Tibial nerve (tissue), 4 donors: ENCODE measurements at regions not wholly inside any gene's neighbourhood (a gene's known extent, or its start where the extent isn't known, plus 50 kb on each side); places are given as distances from the start of the nearest gene placed in this dataset.
A peak's percentile ranks its signal among the peaks of the same experiment; 100 is the strongest.
"Not testable (repeated sequence)": the region's sequence is repeated elsewhere in the genome, so short reads cannot be mapped to it uniquely, and the experiment has no call there.

Experiments
- DNase-seq, 2 donors: peaks; one replicate each; pipeline ENCODE4 v3.0.0-alpha.2; 2019; ENCODE audit warnings: low spot score in 2 of 2
- H3K27ac ChIP-seq, 4 donors: fragments of 200-600 bp; sonication (generic) in 3 of 4; one replicate each; pipeline ENCODE4 v1.5.1; 2017 to 2019; ENCODE audit warnings: mild to moderate bottlenecking in 1 of 4
- H3K27me3 ChIP-seq, 2 donors: fragments of 200-600 bp; sonication (generic) in 1 of 2; one replicate each; pipeline versions ENCODE4 v1.5.1 to v1.6.0; 2017 to 2019
- H3K36me3 ChIP-seq, 3 donors: fragments of 200-600 bp; sonication (generic); one replicate each; pipeline ENCODE4 v1.5.1; 2018 to 2019
- H3K4me1 ChIP-seq, 4 donors: fragments of 200-600 bp; sonication (generic) in 3 of 4; one replicate each; pipeline ENCODE4 v1.5.1; 2017 to 2019
- H3K4me3 ChIP-seq, 4 donors: fragments of 200-600 bp; sonication (generic) in 3 of 4; one replicate each; pipeline ENCODE4 v1.5.1; 2017 to 2019; ENCODE audit warnings: mild to moderate bottlenecking in 1 of 4, moderate library complexity in 1 of 4
- H3K9me3 ChIP-seq, 4 donors: fragments of 200-600 bp; sonication (generic) in 3 of 4; one replicate each; pipeline ENCODE4 v1.5.1; 2017 to 2019
- CTCF ChIP-seq, 5 experiments: fragments of 200-600 bp in 3 of 5; fragments of 450-650 bp in 2 of 5; sonication (generic) in 3 of 5; IDR thresholded peaks; one replicate each; pipeline ENCODE4 v1.5.1; 2016 to 2019; ENCODE audit warnings: antibody characterized with exemption in 5 of 5, mild to moderate bottlenecking in 3 of 5, moderate library complexity in 2 of 5
- EP300 ChIP-seq, 2 donors: sonication (generic); formaldehyde crosslinking; IDR thresholded peaks; one replicate each; pipeline ENCODE4 v1.6.1; 2017; ENCODE audit warnings: antibody characterized with exemption in 2 of 2, mild to moderate bottlenecking in 1 of 2
- POLR2A ChIP-seq, 2 donors: fragments of 450-650 bp; IDR thresholded peaks; one replicate each; pipeline ENCODE4 v1.6.1; 2017; ENCODE audit warnings: antibody characterized with exemption in 2 of 2, mild to moderate bottlenecking in 2 of 2, moderate library complexity in 2 of 2
- WGBS, 2 donors: methylation state at CpG; one replicate each; pipeline ENCODE4 v1.1.5; 2018; 5-methylcytosine and 5-hydroxymethylcytosine counted together

DNA sequence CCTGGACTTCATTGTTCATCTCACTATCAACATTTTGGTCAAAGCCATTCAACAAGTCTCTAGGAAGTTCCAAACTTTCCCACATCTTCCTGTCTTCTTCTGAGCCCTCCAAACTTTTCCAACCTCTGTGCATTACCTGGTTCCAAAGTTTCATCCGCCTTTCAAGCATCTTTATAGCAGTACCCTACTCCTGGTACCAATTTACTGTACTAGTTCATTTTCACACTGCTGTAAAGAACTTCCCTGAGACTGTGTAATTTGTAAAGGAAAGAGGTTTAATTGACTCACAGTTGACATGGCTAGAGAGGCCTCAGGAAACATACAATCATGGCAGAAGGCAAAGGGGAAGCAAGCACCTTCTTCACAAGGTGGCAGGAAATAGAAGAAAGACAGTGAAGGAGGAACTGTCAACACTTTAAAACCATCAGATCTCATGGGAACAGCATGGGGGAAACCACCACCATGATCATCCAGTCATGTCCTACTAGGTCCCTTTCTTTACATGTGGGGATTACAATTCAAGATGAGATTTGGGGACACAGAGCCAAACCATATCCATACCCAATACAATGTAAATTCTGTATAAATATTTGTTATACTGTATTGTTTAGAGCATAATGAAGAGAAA, 109.7 kb downstream of the C12orf75 start:
- H3K4me3 ChIP-seq: no peak overlapping the region
- no peaks in the 10 kb centered on the region for H3K27me3 ChIP-seq
- no peaks in the 10 kb centered on the region for H3K36me3 ChIP-seq
- TF ChIP-seq CTCF (IDR thresholded peaks at IDR 0.05) (no peak), POLR2A (IDR thresholded peaks at IDR 0.05) (no peak), EP300 (IDR thresholded peaks at IDR 0.05) (no peak)
- no peaks in the 10 kb centered on the region for H3K9me3 ChIP-seq
- H3K27ac ChIP-seq: no peak overlapping the region
- WGBS, 2 donors: 100% methylated on average over 1 of the region's 1 CpG
- DNase-seq: no peak
- no peaks in the 10 kb centered on the region for H3K4me1 ChIP-seq

GRCh38 chr12:105443802-105444652, 113.5 kb downstream of the C12orf75 start:
- DNase-seq: no peak
- TF ChIP-seq POLR2A (IDR thresholded peaks at IDR 0.05): no peak
- no peak for TF ChIP-seq CTCF (IDR thresholded peaks at IDR 0.05)
- no peak for TF ChIP-seq EP300 (IDR thresholded peaks at IDR 0.05)
- Histone ChIP-seq H3K27ac (no peak overlapping the region), H3K9me3 (no peaks in the 10 kb centered on the region), H3K4me3 (no peak overlapping the region), H3K36me3 (no peaks in the 10 kb centered on the region), H3K27me3 (no peaks in the 10 kb centered on the region), H3K4me1 (no peaks in the 10 kb centered on the region)
- 77 to 86% methylated on average over 18 of the region's 18 CpGs for WGBS, 2 donors

DNA sequence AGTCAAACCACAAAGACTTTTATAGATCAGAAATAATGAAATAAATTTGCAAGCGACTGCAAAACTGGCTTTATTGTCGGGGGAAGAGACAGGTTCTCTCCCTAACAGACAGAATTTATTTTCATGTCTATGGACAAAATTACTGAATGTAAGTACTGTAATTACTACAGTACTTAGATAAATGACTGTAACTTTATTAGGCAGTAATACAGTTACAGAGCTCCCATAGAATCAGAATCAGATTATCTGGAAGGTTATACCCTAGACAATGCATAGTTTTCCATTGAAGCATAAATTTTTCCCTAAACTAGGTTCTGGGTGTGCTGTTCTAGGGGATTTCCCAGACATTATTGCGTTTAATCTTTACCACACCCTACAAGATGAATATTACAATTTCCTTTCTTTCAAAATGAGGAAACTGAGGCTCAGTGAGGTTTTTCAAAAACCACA, 114.2 kb downstream of the C12orf75 start:
- 59 to 61% methylated on average over 3 of the region's 3 CpGs for WGBS, 2 donors

GRCh38 chr12:105445249-105445648, 114.8 kb downstream of the C12orf75 start:
- Histone ChIP-seq H3K27me3 (no peaks in the 10 kb centered on the region), H3K4me1 (no peaks in the 10 kb centered on the region), H3K27ac (no peak overlapping the region), H3K36me3 (no peaks in the 10 kb centered on the region), H3K4me3 (no peak overlapping the region), H3K9me3 (no peaks in the 10 kb centered on the region)
- TF ChIP-seq POLR2A (IDR thresholded peaks at IDR 0.05) (no peak), CTCF (IDR thresholded peaks at IDR 0.05) (no peak), EP300 (IDR thresholded peaks at IDR 0.05) (no peak)
- no peak for DNase-seq
- 68 to 70% methylated on average over 3 of the region's 3 CpGs for WGBS, 2 donors

More for the DNA sequence above, 114.2 kb downstream of the C12orf75 start:
- DNase-seq: no peak
- H3K36me3 ChIP-seq: no peaks in the 10 kb centered on the region
- H3K27ac ChIP-seq: no peak overlapping the region
- H3K4me1 ChIP-seq: no peaks in the 10 kb centered on the region
- TF ChIP-seq POLR2A (IDR thresholded peaks at IDR 0.05) (no peak), CTCF (IDR thresholded peaks at IDR 0.05) (no peak), EP300 (IDR thresholded peaks at IDR 0.05) (no peak)
- H3K27me3 ChIP-seq: no peaks in the 10 kb centered on the region
- H3K9me3 ChIP-seq: no peaks in the 10 kb centered on the region
- H3K4me3 ChIP-seq: no peak overlapping the region

DNA sequence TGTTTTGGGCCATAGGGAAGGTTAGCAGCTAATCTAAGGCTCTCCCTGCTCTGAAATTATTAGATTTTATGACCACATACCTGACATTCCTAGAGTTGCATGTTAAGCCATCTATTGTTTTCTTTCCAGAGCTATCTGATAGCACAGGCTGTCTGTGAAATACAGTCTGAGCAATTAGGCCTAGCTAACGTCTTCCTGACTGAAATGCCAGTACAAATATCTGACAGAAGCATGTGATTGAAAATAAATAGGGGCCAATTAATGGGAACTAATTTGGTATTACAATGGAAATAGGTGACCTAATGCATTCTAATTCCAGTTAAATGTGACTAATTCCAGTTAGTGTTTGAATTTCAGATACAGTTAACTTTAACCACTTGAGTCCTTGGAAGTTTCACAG, 115.2 kb downstream of the C12orf75 start:
- peak in 1 of 2 donors; percentile 67 for TF ChIP-seq EP300 (IDR thresholded peaks at IDR 0.05)
- TF ChIP-seq CTCF (IDR thresholded peaks at IDR 0.05): no peak
- Histone ChIP-seq H3K36me3 (no peaks in the 10 kb centered on the region), H3K27ac (peak overlapping the region in 1 of 4 donors; percentile 21), H3K4me3 (no peak overlapping the region), H3K27me3 (no peaks in the 10 kb centered on the region), H3K9me3 (no peaks in the 10 kb centered on the region), H3K4me1 (peaks cover 0 to 2% (median 0%) of the 10 kb centered on the region in 4 donors)
- DNase-seq: no peak
- 31 to 35% methylated on average over 1 of the region's 1 CpG for WGBS, 2 donors

DNA sequence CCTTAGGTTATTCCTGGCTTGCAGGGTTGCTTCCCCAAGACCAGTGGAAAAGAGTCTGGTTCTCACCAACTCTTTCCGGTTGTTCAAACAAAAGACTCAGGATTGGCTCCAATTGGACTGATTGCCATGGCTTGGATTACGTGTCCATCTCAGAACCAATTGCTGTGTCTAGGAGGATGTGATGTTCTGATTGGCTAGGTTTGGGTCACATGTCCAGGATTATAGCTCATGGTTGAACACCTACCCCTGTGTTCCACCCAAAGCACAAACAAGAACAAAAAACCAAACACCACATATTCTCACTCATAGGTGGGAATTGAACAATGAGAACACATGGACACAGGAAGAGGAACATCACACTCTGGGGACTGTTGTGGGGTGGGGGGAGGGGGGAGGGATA, 116.0 kb downstream of the C12orf75 start:
- 94 to 100% methylated on average over 2 of the region's 2 CpGs for WGBS, 2 donors
- H3K27ac ChIP-seq: peak overlapping the region in 1 of 4 donors; percentile 21
- not testable (repeated sequence) for H3K27me3 ChIP-seq, H3K36me3 ChIP-seq, H3K4me3 ChIP-seq, DNase-seq, H3K9me3 ChIP-seq, H3K4me1 ChIP-seq
